ENCODE measurements at regions not wholly inside any gene's neighbourhood (a gene's known extent, or its start where the extent isn't known, plus 50 kb on each side); places are given as distances from the start of the nearest gene placed in this dataset.

GRCh38 chr13:58056426-58056825, 424.9 kb downstream of the PCDH17 start:
- DNase-seq, result no peak

- DNase-seq, result no peak
Measured at GRCh38 chr13:58059624-58060023, 428.1 kb downstream of the PCDH17 start.

- DNase-seq, result no peak
Measured at GRCh38 chr13:58080806-58081205, 449.3 kb downstream of the PCDH17 start.

GRCh38 chr13:58081301-58081820, 449.8 kb downstream of the PCDH17 start:
- no peak for DNase-seq

- no peak for DNase-seq
Measured at GRCh38 chr13:58083064-58083463, 451.5 kb downstream of the PCDH17 start.

- no peak for DNase-seq
Measured at GRCh38 chr13:58085274-58085673, 453.7 kb downstream of the PCDH17 start.

GRCh38 chr13:58085819-58086218, 454.3 kb downstream of the PCDH17 start:
- DNase-seq, result no peak

GRCh38 chr13:58087566-58087965, 456.0 kb downstream of the PCDH17 start:
- DNase-seq, result no peak

GRCh38 chr13:58093394-58093793, 461.9 kb downstream of the PCDH17 start:
- DNase-seq, result no peak

- no peak for DNase-seq
Measured at GRCh38 chr13:58097831-58098230, 466.3 kb downstream of the PCDH17 start.

GRCh38 chr13:58119351-58119750, 487.8 kb downstream of the PCDH17 start:
- no peak for DNase-seq

- no peak for DNase-seq
Measured at GRCh38 chr13:58119804-58120203, 488.3 kb downstream of the PCDH17 start.

- no peak for DNase-seq
Measured at GRCh38 chr13:58126496-58126895, 495.0 kb downstream of the PCDH17 start.

GRCh38 chr13:58134012-58134411, 502.5 kb downstream of the PCDH17 start:
- no peak for DNase-seq

- DNase-seq, result no peak
Measured at GRCh38 chr13:58134525-58134924, 503.0 kb downstream of the PCDH17 start.

- DNase-seq, result no peak
Measured at GRCh38 chr13:58142952-58143351, 511.4 kb downstream of the PCDH17 start.

- DNase-seq, result no peak
Measured at GRCh38 chr13:58144616-58145015, 513.1 kb downstream of the PCDH17 start.

- DNase-seq, result no peak
Measured at GRCh38 chr13:58151452-58151851, 519.9 kb downstream of the PCDH17 start.

GRCh38 chr13:58160980-58161379, 529.4 kb downstream of the PCDH17 start:
- no peak for DNase-seq

GRCh38 chr13:58165617-58166016, 534.1 kb downstream of the PCDH17 start:
- no peak for DNase-seq

GRCh38 chr13:58181111-58181510, 549.6 kb downstream of the PCDH17 start:
- DNase-seq, result no peak

GRCh38 chr13:58187881-58188280, 556.3 kb downstream of the PCDH17 start:
- no peak for DNase-seq

GRCh38 chr13:58190577-58190976, 559.0 kb downstream of the PCDH17 start:
- DNase-seq, result no peak

- no peak for DNase-seq
Measured at GRCh38 chr13:58191754-58192153, 560.2 kb downstream of the PCDH17 start.

- no peak for DNase-seq
Measured at GRCh38 chr13:58202099-58202498, 570.6 kb downstream of the PCDH17 start.

GRCh38 chr13:58207501-58207900, 576.0 kb downstream of the PCDH17 start:
- no peak for DNase-seq
